B cell (primary cell): ENCODE measurements at regions not wholly inside any gene's neighbourhood (a gene's known extent, or its start where the extent isn't known, plus 50 kb on each side); places are given as distances from the start of the nearest gene placed in this dataset.

ENCODE experiments used
- ATAC-seq: fragments of 200-7000 bp; cut with Tn5 transposase; one replicate; pipeline ENCODE4 v1.10.0; 2021; ENCODE audit warnings: low read depth, mild to moderate bottlenecking, moderate number of reproducible peaks, moderate library complexity
- CTCF ChIA-PET: fragments of 350-600 bp; sonication (Branson Sonifier 250); formaldehyde crosslinking; loops from one replicate; lab custom pipeline; 2021; ENCODE audit warnings: antibody characterized with exemption, inconsistent platforms; lab: Charles Lee
- POLR2A ChIA-PET: fragments of 350-600 bp; sonication (Branson Sonifier 250); formaldehyde crosslinking; loops from one replicate; lab custom pipeline; 2021; ENCODE audit warnings: antibody characterized with exemption; lab: Charles Lee
- DNase-seq: peaks from one replicate; pipeline ENCODE4 v3.0.0; 2013
- H2AFZ ChIP-seq: 2 replicates; pipeline ENCODE4 v1.6.1; 2012; ENCODE audit warnings: mild to moderate bottlenecking, low read depth, low read length; ENCODE audit not compliant: insufficient read depth, poor library complexity, severe bottlenecking
- H3K27ac ChIP-seq, 2 donors: 1 replicate in 1 of 2; 2 replicates in 1 of 2; pipeline ENCODE4 v1.5.1; 2012 to 2013; ENCODE audit warnings: low read length in 2 of 2, mild to moderate bottlenecking in 2 of 2, moderate library complexity in 1 of 2
- H3K27me3 ChIP-seq, 4 experiments: fragments of 200-600 bp in 1 of 4; sonication (generic) in 1 of 4; replicated peaks in 1 of 4; 1 replicate in 2 of 4; 2 replicates in 2 of 4; pipeline versions ENCODE4 v1.6.1 to v1.7.0; 2013 to 2016; ENCODE audit warnings: low read length in 3 of 4, mild to moderate bottlenecking in 2 of 4, mixed read lengths in 1 of 4, moderate library complexity in 1 of 4; ENCODE audit not compliant: insufficient read depth in 4 of 4, control insufficient read depth in 3 of 4; ENCODE audit errors: control extremely low read depth in 1 of 4
- H3K36me3 ChIP-seq, 2 experiments: replicated peaks in 1 of 2; 1 replicate in 1 of 2; 2 replicates in 1 of 2; pipeline versions ENCODE4 v1.6.1 to v1.7.1; 2013; ENCODE audit warnings: low read length in 1 of 2; ENCODE audit not compliant: insufficient read depth in 2 of 2, control insufficient read depth in 1 of 2; ENCODE audit errors: control extremely low read depth in 1 of 2, extremely low read depth in 1 of 2
- H3K4me1 ChIP-seq, 2 donors: fragments of 200-600 bp in 1 of 2; sonication (generic) in 1 of 2; 1 replicate in 1 of 2; 2 replicates in 1 of 2; pipeline versions ENCODE4 v1.5.1 to v1.6.1; 2013 to 2017; ENCODE audit warnings: low read length in 2 of 2; ENCODE audit not compliant: control insufficient read depth in 2 of 2, insufficient read depth in 2 of 2
- H3K4me2 ChIP-seq: replicated peaks from 2 replicates; pipeline ENCODE3; 2012; ENCODE audit warnings: mild to moderate bottlenecking, low read depth, low read length; ENCODE audit not compliant: poor library complexity, severe bottlenecking
- H3K4me3 ChIP-seq, 5 experiments: fragments of 200-600 bp in 1 of 5; sonication (generic) in 1 of 5; 1 replicate in 3 of 5; 2 replicates in 2 of 5; pipeline versions ENCODE4 v1.5.1 to v1.7.0; 2011 to 2016; ENCODE audit warnings: low read length in 4 of 5, mild to moderate bottlenecking in 4 of 5, low read depth in 2 of 5, control low read depth in 1 of 5, moderate library complexity in 1 of 5; ENCODE audit not compliant: insufficient read depth in 1 of 5; ENCODE audit errors: control extremely low read depth in 1 of 5, extremely low read depth in 1 of 5
- H3K79me2 ChIP-seq: fragments of 200-600 bp; sonication (generic); one replicate; pipeline ENCODE4 v1.6.0; 2016; ENCODE audit warnings: low read length; ENCODE audit not compliant: control insufficient read depth, insufficient read depth
- H3K9ac ChIP-seq: fragments of 200-600 bp; sonication (generic); 2 replicates; pipeline ENCODE4 v1.6.1; 2017; ENCODE audit warnings: mild to moderate bottlenecking, low read length, moderate library complexity
- H3K9me3 ChIP-seq, 3 donors: one replicate each; pipeline versions ENCODE4 v1.6.1 to v1.7.1; 2013; ENCODE audit warnings: low read length in 2 of 3; ENCODE audit not compliant: control insufficient read depth in 2 of 3, insufficient read depth in 1 of 3; ENCODE audit errors: control extremely low read depth in 1 of 3
- H4K20me1 ChIP-seq: 2 replicates; pipeline ENCODE4 v1.6.0; 2012; ENCODE audit warnings: mild to moderate bottlenecking, low read length; ENCODE audit not compliant: insufficient read depth, control insufficient read depth, poor library complexity, severe bottlenecking
- H3K27ac Mint-ChIP-seq: one replicate; pipeline ENCODE4 v1.8.0; 2021; ENCODE audit warnings: mixed read lengths
- H3K27me3 Mint-ChIP-seq: one replicate; pipeline ENCODE4 v1.8.0; 2021; ENCODE audit warnings: mixed read lengths
- H3K4me1 Mint-ChIP-seq: one replicate; pipeline ENCODE4 v1.8.0; 2021; ENCODE audit warnings: mixed read lengths
- H3K4me3 Mint-ChIP-seq: one replicate; pipeline ENCODE4 v1.8.0; 2021; ENCODE audit warnings: mixed read lengths
- H3K9me3 Mint-ChIP-seq: one replicate; pipeline ENCODE4 v1.8.0; 2022; ENCODE audit warnings: mixed read lengths; ENCODE audit not compliant: insufficient read depth
- CTCF ChIP-seq: fragments of 200-600 bp; IDR thresholded peaks from one replicate; pipeline ENCODE4 v1.8.0; 2022; ENCODE audit warnings: antibody characterized with exemption, mild to moderate bottlenecking
- EZH2 ChIP-seq: IDR thresholded peaks from 2 replicates; pipeline ENCODE4 v1.6.1; 2012; ENCODE audit warnings: borderline replicate concordance, low read depth, mild to moderate bottlenecking, moderate library complexity, low read length; ENCODE audit not compliant: insufficient read depth, poor library complexity, severe bottlenecking
- WGBS: methylation state at CpG from one replicate; pipeline ENCODE4 v1.1.5; 2013; ENCODE audit warnings: missing lambda C conversion rate; ENCODE audit not compliant: insufficient coverage; 5-methylcytosine and 5-hydroxymethylcytosine counted together
- intact Hi-C: fragments of 100-400 bp; cut with micrococcal nuclease; formaldehyde crosslinking; loops from one replicate; pipeline ENCODE4 v1.10.0; 2022

DNA sequence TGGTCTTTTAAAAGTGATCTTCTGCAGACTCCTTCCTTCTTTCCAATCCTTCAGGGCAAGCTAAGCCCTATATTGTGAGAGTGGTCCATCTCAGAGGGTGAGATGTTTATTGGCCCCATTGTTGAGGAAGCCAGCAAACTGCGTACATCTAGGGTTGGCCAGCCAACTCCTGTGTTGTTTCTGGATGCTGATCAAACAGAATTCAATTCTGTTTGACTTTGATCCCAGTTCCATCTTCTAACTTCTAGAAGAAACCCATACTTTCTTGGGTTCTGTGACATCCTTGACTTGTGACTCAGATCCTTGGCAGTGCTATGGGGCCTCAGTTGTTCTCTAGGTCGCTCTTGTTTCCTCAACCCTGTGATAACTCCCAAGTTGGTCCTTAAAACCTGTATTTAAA lies 116.2 kb downstream of the LSMEM1 start:
- Mint-ChIP-seq H3K4me1 (no peaks in the 10 kb centered on the region), H3K27me3 (no peaks in the 10 kb centered on the region), H3K9me3 (no peaks in the 10 kb centered on the region), H3K27ac (no peak overlapping the region), H3K4me3 (no peak overlapping the region)
- Histone ChIP-seq H2AFZ (no peak overlapping the region), H3K9me3 (no peaks in the 10 kb centered on the region), H3K27ac (no peak overlapping the region), H3K27me3 (no peaks in the 10 kb centered on the region), H3K9ac (no peak overlapping the region), H4K20me1 (no peaks in the 10 kb centered on the region), H3K4me2 (no peak overlapping the region), H3K4me3 (no peak overlapping the region), H3K36me3 (no peaks in the 10 kb centered on the region), H3K4me1 (no peaks in the 10 kb centered on the region), H3K79me2 (no peaks in the 10 kb centered on the region)
- no peak for DNase-seq
- intact Hi-C loops: no loop called here
- no peak for ATAC-seq
- WGBS: 100% methylated on average over 1 of the region's 2 CpGs
- TF ChIP-seq CTCF (no peak), EZH2 (no peak)
- ChIA-PET CTCF (no interaction called here), POLR2A (no interaction called here)

- ATAC-seq (no peak), DNase-seq (no peak)
- Histone ChIP-seq H3K4me2 (no peak overlapping the region), H3K9ac (no peak overlapping the region), H3K36me3 (no peaks in the 10 kb centered on the region), H3K79me2 (no peaks in the 10 kb centered on the region), H3K27ac (no peak overlapping the region), H3K4me1 (no peaks in the 10 kb centered on the region), H2AFZ (no peak overlapping the region), H3K4me3 (no peak overlapping the region), H4K20me1 (no peaks in the 10 kb centered on the region), H3K27me3 (peaks cover 0 to 4% (median 1%) of the 10 kb centered on the region in 4 experiments), H3K9me3 (no peaks in the 10 kb centered on the region)
- no peaks in the 10 kb centered on the region for H3K9me3 Mint-ChIP-seq
- ChIA-PET CTCF (no interaction called here), POLR2A (no interaction called here)
- TF ChIP-seq EZH2: no peak
- no peak for TF ChIP-seq CTCF
- peaks cover 7% of the 10 kb centered on the region for H3K27me3 Mint-ChIP-seq
- no peak overlapping the region for H3K27ac Mint-ChIP-seq
- no peaks in the 10 kb centered on the region for H3K4me1 Mint-ChIP-seq
- intact Hi-C loops: no loop called here
- WGBS: 80% methylated on average over 1 of the region's 1 CpG
- H3K4me3 Mint-ChIP-seq: no peak overlapping the region
These were observed 122.9 kb downstream of the LSMEM1 start for GRCh38 chr7:112603673-112604072.
